Muscle layer of colon (tissue), 2 donors: ENCODE measurements at regions not wholly inside any gene's neighbourhood (a gene's known extent, or its start where the extent isn't known, plus 50 kb on each side); places are given as distances from the start of the nearest gene placed in this dataset.

Experiments
- H3K27ac ChIP-seq: one replicate; pipeline ENCODE4 v1.7.0; 2013; ENCODE audit warnings: low read depth, mild to moderate bottlenecking, low read length, moderate library complexity
- H3K27me3 ChIP-seq, 2 donors: one replicate each; pipeline ENCODE4 v1.7.0; 2013; ENCODE audit warnings: low read length in 2 of 2, mild to moderate bottlenecking in 2 of 2; ENCODE audit not compliant: insufficient read depth in 2 of 2, control insufficient read depth in 1 of 2
- H3K36me3 ChIP-seq: one replicate; pipeline ENCODE4 v1.7.0; 2013; ENCODE audit warnings: mild to moderate bottlenecking, low read length; ENCODE audit not compliant: insufficient read depth
- H3K4me1 ChIP-seq: one replicate; pipeline ENCODE4 v1.7.0; 2013; ENCODE audit warnings: mild to moderate bottlenecking, low read length; ENCODE audit not compliant: insufficient read depth
- H3K4me3 ChIP-seq, 2 donors: one replicate each; pipeline ENCODE4 v1.7.0; 2013; ENCODE audit warnings: low read length in 2 of 2, low read depth in 1 of 2, mild to moderate bottlenecking in 1 of 2, moderate library complexity in 1 of 2
- H3K9ac ChIP-seq: one replicate; pipeline ENCODE4 v1.7.0; 2013; ENCODE audit warnings: low read length
- H3K9me3 ChIP-seq: one replicate; pipeline ENCODE4 v1.7.0; 2013; ENCODE audit warnings: mild to moderate bottlenecking, low read length
- donor health status: abdominal sarcoma.
- donor health status: Adenocarcinoma of cecum.

DNA sequence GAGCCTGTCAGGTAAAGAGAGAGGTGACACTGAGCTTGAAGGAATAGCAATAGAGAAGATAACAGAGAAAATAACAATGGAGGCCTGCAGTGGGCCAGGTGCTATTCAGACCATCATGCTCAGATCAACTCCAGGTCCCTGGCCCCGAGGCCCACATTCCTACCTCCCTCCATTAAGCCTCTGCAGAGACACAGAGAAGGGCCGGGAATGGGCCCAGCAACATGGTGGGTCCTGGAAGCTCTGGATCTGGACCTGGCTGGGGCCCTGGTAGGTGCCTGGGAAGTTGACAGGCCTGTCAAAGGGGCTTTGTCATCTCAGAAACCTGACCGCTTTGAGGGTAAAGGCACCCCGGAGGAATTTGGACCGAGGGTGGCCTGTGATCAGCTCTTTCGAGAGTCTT is 159.7 kb upstream of the GLI2 start:
- H3K9ac ChIP-seq: no peak overlapping the region
- H3K36me3 ChIP-seq: no peaks in the 10 kb centered on the region
- no peak overlapping the region for H3K4me3 ChIP-seq
- peaks cover 0 to 9% of the 10 kb centered on the region in 2 donors for H3K27me3 ChIP-seq
- no peak overlapping the region for H3K27ac ChIP-seq
- peaks cover 6% of the 10 kb centered on the region for H3K4me1 ChIP-seq
- no peaks in the 10 kb centered on the region for H3K9me3 ChIP-seq

DNA sequence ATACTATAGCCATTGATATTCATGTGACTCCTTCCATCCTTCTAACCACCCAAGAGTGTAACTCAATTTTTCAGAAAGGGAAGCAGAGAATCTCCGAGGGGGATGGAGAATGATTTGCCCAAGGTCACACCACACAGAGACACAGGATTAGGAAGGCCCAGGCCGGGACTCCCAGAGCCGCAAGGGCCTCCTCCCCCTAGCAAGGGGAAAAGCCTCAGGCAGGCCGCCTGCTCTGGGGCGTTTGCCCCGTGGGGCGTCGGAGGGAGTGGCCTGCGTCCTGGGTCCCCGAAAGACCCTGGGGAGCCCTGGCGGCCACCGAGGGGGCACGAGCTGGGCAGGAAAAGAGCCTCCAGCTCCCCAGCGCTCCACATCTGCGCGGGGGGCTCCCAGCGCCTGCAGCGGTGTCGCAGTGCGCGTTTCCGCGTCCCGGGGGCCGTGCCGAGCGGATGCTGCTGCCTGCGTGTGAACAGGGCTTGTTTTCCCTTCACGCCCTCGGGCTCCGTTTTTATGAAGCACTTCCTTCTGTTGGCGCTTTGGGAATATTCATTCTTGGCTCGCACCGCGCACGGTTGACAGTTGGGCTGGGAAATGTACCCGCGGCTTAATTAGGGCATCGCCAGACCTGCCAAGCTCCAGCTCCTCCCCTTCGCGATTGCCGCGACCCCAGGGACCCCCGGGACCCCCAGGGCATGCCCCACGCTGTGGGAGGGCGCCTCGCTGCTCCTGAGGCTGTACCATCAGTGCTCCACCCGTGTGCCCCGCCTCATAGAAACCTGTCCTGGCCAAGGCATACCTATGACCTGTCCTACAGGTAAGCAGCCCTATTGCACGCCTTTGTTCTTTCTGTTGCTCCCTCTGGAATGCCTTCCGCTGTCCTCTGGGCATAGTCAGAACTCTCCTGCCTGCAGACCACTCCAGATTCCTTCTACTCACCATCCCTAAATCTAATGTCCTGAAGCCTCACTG is 158.9 kb upstream of the GLI2 start:
- Histone ChIP-seq H3K9ac (no peak overlapping the region), H3K9me3 (no peaks in the 10 kb centered on the region), H3K27me3 (peaks cover 0 to 9% of the 10 kb centered on the region in 2 donors), H3K27ac (no peak overlapping the region), H3K4me3 (peak overlapping the region in 1 of 2 donors; percentile 49), H3K36me3 (no peaks in the 10 kb centered on the region), H3K4me1 (peaks cover 6% of the 10 kb centered on the region)

DNA sequence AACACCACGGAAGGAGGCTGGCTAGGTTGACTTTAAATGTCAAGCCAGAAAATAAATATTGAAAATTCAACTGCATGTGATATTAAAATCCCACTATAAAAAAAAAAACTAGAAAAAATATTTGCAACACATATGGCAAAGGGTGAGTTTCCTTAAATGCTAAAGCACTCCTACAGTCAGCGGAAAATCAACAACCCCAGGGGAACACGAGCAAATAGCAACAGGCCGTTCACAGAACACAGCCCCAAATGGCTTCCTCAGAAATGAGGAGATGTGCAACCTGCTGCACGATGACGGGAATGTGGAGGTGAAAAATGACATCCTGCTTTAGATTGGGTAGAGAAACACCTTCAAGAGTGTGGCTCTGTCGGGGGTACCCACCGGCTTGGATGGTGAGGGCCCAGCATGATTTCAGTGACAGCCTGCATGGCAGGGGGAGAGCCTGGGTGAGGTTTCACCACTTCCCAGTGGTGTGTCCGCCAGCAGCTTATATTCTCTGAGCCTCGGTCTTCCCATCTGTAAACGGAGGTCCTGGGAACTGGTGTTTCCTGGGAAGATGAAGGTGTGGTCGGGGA is 157.9 kb upstream of the GLI2 start:
- H3K9ac ChIP-seq: no peak overlapping the region
- H3K36me3 ChIP-seq: no peaks in the 10 kb centered on the region
- peaks cover 0 to 9% of the 10 kb centered on the region in 2 donors for H3K27me3 ChIP-seq
- no peak overlapping the region for H3K4me3 ChIP-seq
- H3K4me1 ChIP-seq: peaks cover 6% of the 10 kb centered on the region
- H3K9me3 ChIP-seq: no peaks in the 10 kb centered on the region
- H3K27ac ChIP-seq: no peak overlapping the region

DNA sequence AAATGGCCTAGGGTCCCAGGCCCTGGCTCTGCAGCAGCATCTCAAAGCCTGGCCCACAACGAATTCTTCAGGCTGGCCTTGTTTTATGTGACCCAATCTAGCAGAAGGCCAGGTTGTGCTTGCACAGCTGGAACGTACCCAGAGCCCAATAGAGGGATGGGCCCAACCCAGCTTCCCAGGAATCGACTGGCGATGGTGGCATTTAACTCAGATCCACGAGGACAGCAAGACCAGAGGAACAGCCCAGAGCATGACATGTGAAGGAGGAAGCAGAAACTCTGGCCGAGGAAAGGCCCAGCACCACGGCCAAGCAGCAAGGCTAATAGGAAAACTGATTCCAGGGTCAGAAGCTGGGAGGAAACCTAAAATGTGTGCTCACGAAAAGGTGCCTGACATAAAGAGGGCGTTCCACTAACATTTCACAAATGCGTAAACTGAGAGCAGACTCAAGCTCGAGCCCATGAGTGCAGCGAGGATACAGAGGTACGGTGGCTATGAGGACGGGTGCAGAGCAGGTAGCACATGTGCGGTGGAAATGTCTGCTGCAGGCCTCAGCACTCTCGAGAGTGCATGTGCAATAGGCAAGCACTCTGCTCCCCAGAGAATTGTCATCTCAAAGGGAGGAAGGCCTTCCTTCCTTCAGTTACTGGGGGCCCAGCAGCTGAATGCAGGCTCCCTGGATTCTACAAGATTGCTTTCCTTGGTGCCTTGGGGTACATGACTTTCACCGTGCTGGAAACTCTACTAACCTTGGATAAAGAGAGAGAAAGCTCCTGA is 156.9 kb upstream of the GLI2 start:
- H3K9ac ChIP-seq: no peak overlapping the region
- H3K4me3 ChIP-seq: no peak overlapping the region
- no peak overlapping the region for H3K27ac ChIP-seq
- H3K27me3 ChIP-seq: peaks cover 0 to 9% of the 10 kb centered on the region in 2 donors
- no peaks in the 10 kb centered on the region for H3K36me3 ChIP-seq
- peaks cover 6% of the 10 kb centered on the region for H3K4me1 ChIP-seq
- no peaks in the 10 kb centered on the region for H3K9me3 ChIP-seq

DNA sequence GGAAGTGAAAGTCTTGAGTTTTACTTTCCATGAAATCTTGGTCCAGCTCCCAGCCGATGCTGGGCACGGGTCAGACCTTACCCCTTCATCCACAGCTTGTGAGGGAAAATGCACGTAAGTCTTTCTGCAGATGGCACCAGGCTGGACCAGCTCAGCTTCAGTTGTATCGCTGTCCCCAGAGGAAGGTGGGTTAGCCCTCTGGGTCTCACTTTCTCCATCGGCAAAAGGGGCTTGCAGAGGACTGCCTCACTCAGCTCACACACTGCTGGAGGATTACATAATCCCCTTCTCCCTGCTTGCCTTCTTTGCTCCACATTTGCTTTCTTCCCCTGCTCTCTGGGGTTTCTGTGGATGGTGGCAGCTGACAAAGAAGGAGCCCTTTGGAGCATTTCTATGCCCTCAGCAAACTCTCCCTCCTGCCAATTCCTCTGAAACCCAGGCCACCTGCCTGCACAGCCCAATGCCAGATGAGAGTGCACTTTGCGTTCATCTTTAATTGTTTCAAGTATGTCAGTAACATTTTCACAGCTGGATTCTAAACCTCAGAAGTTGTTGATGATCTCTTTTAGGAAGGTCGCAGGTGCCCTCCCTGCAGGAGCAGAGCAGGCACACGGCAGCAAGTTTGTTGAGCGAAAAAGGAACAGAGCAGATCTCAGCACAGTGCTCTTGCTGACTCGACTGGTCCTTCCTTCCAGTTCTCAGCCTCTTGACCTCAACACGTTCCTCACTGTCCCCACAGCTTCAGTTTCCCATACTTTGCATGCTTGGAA is 155.6 kb upstream of the GLI2 start:
- peaks cover 0 to 9% of the 10 kb centered on the region in 2 donors for H3K27me3 ChIP-seq
- no peak overlapping the region for H3K4me3 ChIP-seq

DNA sequence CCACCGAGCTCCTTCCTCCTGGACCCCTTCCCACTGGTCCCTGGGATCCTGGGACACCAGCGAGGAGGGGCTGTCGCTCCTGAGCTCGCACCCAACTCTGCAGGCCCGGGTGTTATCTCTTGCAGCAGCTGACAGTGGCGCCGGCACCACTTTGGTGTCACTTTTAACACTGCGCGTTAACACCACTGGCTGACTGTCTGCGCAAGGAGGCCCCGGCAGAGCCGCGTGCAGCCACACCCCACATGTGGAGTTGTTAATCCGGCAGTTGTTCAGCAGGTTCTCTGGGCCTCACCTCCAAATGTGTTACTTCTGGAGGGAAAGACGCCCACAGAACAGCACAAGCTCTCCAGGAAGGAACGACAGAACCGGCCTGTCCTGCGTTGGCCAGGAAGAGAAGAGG is 155.0 kb upstream of the GLI2 start:
- H3K4me3 ChIP-seq: no peak overlapping the region
- H3K36me3 ChIP-seq: no peaks in the 10 kb centered on the region
- peaks cover 6% of the 10 kb centered on the region for H3K4me1 ChIP-seq
- no peak overlapping the region for H3K27ac ChIP-seq
- H3K9me3 ChIP-seq: no peaks in the 10 kb centered on the region
- peaks cover 0 to 9% of the 10 kb centered on the region in 2 donors for H3K27me3 ChIP-seq
- no peak overlapping the region for H3K9ac ChIP-seq

More for the DNA sequence above, 155.6 kb upstream of the GLI2 start:
- H3K9me3 ChIP-seq: no peaks in the 10 kb centered on the region
- no peaks in the 10 kb centered on the region for H3K36me3 ChIP-seq
- no peak overlapping the region for H3K9ac ChIP-seq
- H3K27ac ChIP-seq: no peak overlapping the region
- peaks cover 6% of the 10 kb centered on the region for H3K4me1 ChIP-seq

DNA sequence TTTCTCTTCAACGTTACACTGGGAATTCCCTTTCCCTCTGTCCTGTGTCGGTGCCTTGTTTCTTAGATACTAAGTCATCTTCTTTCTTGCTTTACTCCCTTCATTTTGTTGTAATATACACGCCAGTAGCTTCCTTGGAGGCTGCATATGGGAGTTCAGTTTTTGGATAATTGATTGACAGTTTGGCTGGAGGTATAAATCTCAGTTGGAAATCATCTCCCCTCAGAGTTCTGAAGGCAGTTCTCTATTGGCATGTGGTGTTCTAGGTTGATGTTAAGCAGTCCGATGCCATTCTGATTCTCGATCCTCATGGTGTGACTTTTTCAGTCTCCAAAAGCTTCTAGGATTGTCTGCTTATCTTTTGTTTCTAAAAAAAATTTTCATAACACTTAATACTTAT is 152.5 kb upstream of the GLI2 start:
- Histone ChIP-seq H3K9ac (no peak overlapping the region), H3K4me3 (no peak overlapping the region), H3K9me3 (no peaks in the 10 kb centered on the region), H3K36me3 (no peaks in the 10 kb centered on the region), H3K27ac (no peak overlapping the region), H3K27me3 (peaks cover 0 to 14% of the 10 kb centered on the region in 2 donors), H3K4me1 (no peaks in the 10 kb centered on the region)

DNA sequence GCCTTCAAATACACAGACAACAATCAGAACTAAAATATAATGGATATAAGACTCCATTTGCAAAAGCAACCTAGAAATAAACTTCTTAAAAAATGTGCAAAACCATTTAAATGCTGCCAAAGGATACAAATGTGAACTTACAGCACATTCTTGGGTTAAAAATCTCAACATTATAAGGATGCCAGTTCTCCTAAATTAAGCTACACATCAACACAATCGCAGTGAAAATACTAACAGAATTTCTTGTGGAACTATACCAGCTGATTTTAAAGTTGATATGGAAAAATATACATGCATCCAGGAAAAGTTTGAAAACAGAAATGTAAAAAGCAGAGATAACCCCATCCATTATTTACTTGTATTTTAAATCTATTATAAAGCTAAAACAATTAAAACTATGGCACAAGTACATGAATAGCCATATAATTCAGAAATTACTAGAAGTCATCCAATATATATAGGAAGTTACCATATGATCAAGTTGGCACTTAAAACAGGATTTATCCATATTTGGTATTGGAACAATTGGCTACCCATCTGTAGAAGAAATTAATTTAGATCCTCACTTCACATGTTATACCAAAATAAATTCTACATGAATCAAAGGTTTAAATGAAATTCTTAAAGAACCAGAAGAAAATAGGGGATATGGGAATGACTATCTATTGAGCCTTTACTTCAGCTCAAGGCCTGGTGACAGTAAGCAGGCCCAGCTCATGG is 151.7 kb upstream of the GLI2 start:
- no peaks in the 10 kb centered on the region for H3K4me1 ChIP-seq
- no peak overlapping the region for H3K9ac ChIP-seq
- no peak overlapping the region for H3K27ac ChIP-seq
- H3K9me3 ChIP-seq: no peaks in the 10 kb centered on the region
- H3K4me3 ChIP-seq: no peak overlapping the region
- H3K36me3 ChIP-seq: no peaks in the 10 kb centered on the region
- peaks cover 0 to 19% of the 10 kb centered on the region in 2 donors for H3K27me3 ChIP-seq

DNA sequence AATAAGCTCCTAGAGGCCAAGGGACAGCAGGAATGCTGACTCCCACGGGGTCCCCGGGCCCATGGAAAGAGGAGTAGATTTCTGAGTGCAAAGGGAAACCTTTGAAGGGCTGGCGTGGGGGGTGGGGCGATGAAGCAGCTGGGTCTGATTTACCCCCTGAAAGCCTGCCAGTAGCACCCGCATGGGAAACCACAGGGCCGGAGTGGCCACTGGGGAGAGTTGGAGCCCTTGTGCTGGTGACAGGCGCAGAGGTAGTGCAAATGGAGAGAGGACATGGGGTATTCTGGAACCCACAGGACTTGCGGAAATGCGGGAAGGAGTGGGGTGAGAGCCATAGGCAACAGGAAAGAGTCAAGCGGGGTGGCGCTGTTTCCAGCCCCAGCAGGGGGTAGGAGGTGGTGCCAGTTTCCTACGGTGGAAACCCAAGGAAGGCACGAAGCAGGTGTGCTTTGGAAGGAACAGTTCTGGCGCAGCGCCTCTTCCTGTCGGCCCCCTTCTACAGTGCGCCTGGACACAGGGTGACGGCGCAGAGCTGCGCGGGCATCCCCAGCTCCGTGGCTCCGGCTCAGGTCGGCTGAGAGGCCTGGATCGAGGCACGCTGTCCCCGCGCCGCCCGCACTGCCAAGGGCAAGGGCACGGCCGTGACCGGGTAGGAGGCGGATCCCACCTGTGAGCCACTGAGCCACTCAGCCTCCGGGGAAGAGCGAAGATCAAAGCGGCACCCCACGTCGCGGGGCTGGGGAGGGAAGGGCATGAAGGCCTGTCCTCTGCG is 149.0 kb upstream of the GLI2 start:
- Histone ChIP-seq H3K27me3 (peaks cover 0 to 19% of the 10 kb centered on the region in 2 donors), H3K9me3 (no peaks in the 10 kb centered on the region), H3K36me3 (no peaks in the 10 kb centered on the region), H3K9ac (no peak overlapping the region), H3K4me1 (no peaks in the 10 kb centered on the region), H3K27ac (no peak overlapping the region), H3K4me3 (no peak overlapping the region)
